HG03108 (cell line): ENCODE measurements at regions not wholly inside any gene's neighbourhood (a gene's known extent, or its start where the extent isn't known, plus 50 kb on each side); places are given as distances from the start of the nearest gene placed in this dataset.
"Not testable (repeated sequence)": the region's sequence is repeated elsewhere in the genome, so short reads cannot be mapped to it uniquely, and the experiment has no call there.

Source experiments
- ATAC-seq: cut with Tn5 transposase; IDR thresholded peaks from one replicate; pipeline ENCODE4 v1.9.1; 2021; ENCODE audit warnings: moderate library complexity; ENCODE audit not compliant: unreplicated experiment

- ATAC-seq: no peak
These were observed 101.3 kb downstream of the AKAP11 start for GRCh38 chr13:42373048-42373812.

- no peak for ATAC-seq
These were observed 103.7 kb downstream of the AKAP11 start for GRCh38 chr13:42375663-42376062.

GRCh38 chr13:42377640-42378382, 105.9 kb downstream of the AKAP11 start:
- ATAC-seq: peak; percentile 74

GRCh38 chr13:42378383-42378780, 106.4 kb downstream of the AKAP11 start:
- peak; percentile 25 for ATAC-seq

- no peak for ATAC-seq
These were observed 107.3 kb downstream of the AKAP11 start for GRCh38 chr13:42379241-42379640.

GRCh38 chr13:42380420-42381164, 108.6 kb downstream of the AKAP11 start:
- peak; percentile 47 for ATAC-seq

- ATAC-seq: no peak
These were observed 109.1 kb downstream of the AKAP11 start for GRCh38 chr13:42381165-42381425.

- ATAC-seq: not testable (repeated sequence)
These were observed 109.5 kb downstream of the AKAP11 start for GRCh38 chr13:42381426-42381825.

GRCh38 chr13:42383025-42383424, 111.1 kb downstream of the AKAP11 start:
- no peak for ATAC-seq

GRCh38 chr13:42384265-42384664, 112.3 kb downstream of the AKAP11 start:
- no peak for ATAC-seq

GRCh38 chr13:42388326-42388725, 116.4 kb downstream of the AKAP11 start:
- no peak for ATAC-seq

GRCh38 chr13:42389041-42389440, 117.1 kb downstream of the AKAP11 start:
- no peak for ATAC-seq

GRCh38 chr13:42392180-42392579, 120.2 kb downstream of the AKAP11 start:
- no peak for ATAC-seq

- ATAC-seq: no peak
These were observed 121.0 kb downstream of the AKAP11 start for GRCh38 chr13:42392716-42393572.

GRCh38 chr13:42393573-42394360, 121.8 kb downstream of the AKAP11 start:
- no peak for ATAC-seq

- no peak for ATAC-seq
These were observed 122.4 kb downstream of the AKAP11 start for GRCh38 chr13:42394361-42394708.

GRCh38 chr13:42394711-42395085, 122.7 kb downstream of the AKAP11 start:
- no peak for ATAC-seq

GRCh38 chr13:42395086-42395821, 123.3 kb downstream of the AKAP11 start:
- ATAC-seq: no peak

- peak; percentile 32 for ATAC-seq
These were observed 124.5 kb downstream of the AKAP11 start for GRCh38 chr13:42396501-42396900.
